Chondrocyte (in vitro differentiated cells): ENCODE measurements at regions not wholly inside any gene's neighbourhood (a gene's known extent, or its start where the extent isn't known, plus 50 kb on each side); places are given as distances from the start of the nearest gene placed in this dataset.
A peak's percentile ranks its signal among the peaks of the same experiment; 100 is the strongest.
"Not testable (repeated sequence)": the region's sequence is repeated elsewhere in the genome, so short reads cannot be mapped to it uniquely, and the experiment has no call there.

Source experiments
- DNase-seq: peaks from one replicate; pipeline ENCODE4 v3.0.0; 2021; ENCODE audit warnings: mixed read lengths, low spot score
- H3K27ac Mint-ChIP-seq: one replicate; pipeline ENCODE4 v1.8.0; 2021; ENCODE audit warnings: mild to moderate bottlenecking, moderate library complexity, mixed read lengths; ENCODE audit not compliant: unreplicated experiment
- H3K27me3 Mint-ChIP-seq: 2 replicates; pipeline ENCODE4 v1.8.0; 2021; ENCODE audit warnings: low read depth, mixed read lengths
- H3K36me3 Mint-ChIP-seq: 2 replicates; pipeline ENCODE4 v1.8.0; 2021; ENCODE audit warnings: low read depth, mixed read lengths
- H3K4me1 Mint-ChIP-seq: 2 replicates; pipeline ENCODE4 v1.8.0; 2021; ENCODE audit warnings: low read depth, mild to moderate bottlenecking, mixed read lengths
- H3K4me3 Mint-ChIP-seq: one replicate; pipeline ENCODE4 v1.8.0; 2021; ENCODE audit warnings: mild to moderate bottlenecking, moderate library complexity, mixed read lengths; ENCODE audit not compliant: unreplicated experiment
- H3K9me3 Mint-ChIP-seq: 2 replicates; pipeline ENCODE4 v1.8.0; 2021; ENCODE audit warnings: low read depth, mixed read lengths
- CTCF ChIP-seq: fragments of 200-600 bp; sonication (generic); IDR thresholded peaks from 2 replicates; pipeline ENCODE4 v1.5.0; 2021; ENCODE audit warnings: antibody characterized with exemption, mild to moderate bottlenecking, moderate library complexity

DNA sequence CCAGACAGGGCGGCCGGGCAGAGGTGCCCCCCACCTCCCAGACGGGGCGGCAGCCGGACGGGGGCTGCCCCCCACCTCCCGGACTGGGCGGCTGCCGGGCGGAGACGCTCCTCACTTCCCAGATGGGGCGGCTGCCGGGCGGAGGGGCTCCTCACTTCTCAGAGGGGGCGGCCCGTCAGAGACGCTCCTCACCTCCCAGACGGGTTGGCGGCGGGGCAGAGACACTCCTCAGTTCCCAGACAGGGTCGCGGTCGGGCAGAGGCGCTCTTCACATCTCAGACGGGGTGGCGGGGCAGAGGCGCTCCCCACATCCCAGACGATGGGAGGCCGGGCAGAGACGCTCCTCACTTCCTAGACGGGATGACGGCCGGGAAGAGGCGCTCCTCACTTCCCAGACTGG lies 68.5 kb upstream of the GPC4 start:
- not testable (repeated sequence) for H3K9me3 Mint-ChIP-seq, H3K4me3 Mint-ChIP-seq, H3K36me3 Mint-ChIP-seq, DNase-seq, H3K27ac Mint-ChIP-seq, H3K27me3 Mint-ChIP-seq
- H3K4me1 Mint-ChIP-seq = peaks cover 15% of the 10 kb centered on the region

DNA sequence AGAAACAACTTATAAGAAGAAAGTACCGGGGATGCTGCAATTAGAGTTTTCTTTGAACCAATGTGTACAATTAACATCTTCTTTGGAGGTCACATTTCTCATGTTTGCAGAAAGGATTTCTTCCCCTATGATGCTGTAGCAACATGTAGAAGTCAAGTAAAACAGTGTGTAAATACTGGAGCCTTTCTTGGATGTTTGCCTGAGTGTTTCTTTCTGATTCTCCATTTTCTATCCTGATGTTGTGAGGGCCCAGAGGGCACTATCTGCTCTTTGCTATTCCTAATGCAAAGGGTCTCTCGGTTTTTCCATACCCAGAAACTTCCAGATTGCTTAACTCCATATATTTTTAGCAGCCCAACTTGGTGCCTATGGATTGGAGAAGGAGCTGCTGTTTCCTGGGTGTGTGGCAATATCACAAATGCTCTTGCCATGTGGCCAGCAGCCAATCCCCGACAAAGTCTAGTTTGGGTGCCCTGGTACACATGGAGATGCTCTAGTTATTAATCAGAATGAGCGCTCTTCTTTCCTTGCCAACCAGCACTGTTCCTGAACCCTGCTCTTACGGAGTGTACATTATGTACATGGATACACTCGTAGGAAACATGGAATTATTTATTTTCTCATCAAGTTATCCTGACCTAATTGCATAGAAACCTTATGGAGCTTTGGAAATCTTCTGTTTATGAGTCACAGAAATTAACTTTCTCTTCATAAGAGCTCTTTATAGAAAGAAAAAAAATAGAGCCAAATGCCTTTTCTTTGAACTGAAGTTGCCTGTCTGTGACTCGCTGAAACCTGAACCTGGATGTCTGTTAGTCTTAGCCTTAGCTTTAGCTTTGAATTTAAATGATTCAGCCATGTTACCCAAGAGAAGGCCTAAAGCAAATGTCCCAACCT lies 67.0 kb upstream of the GPC4 start:
- Mint-ChIP-seq H3K27me3 (no peaks in the 10 kb centered on the region), H3K4me1 (peaks cover 30% of the 10 kb centered on the region), H3K36me3 (no peaks in the 10 kb centered on the region), H3K4me3 (no peak overlapping the region), H3K9me3 (no peaks in the 10 kb centered on the region), H3K27ac (peak overlapping the region; percentile 64)
- TF ChIP-seq CTCF = no peak
- no peak for DNase-seq

GRCh38 chrX:133477986-133478385 lies 62.7 kb upstream of the GPC4 start:
- Mint-ChIP-seq H3K4me3 (no peak overlapping the region), H3K36me3 (no peaks in the 10 kb centered on the region), H3K27ac (peak overlapping the region; percentile 78), H3K9me3 (no peaks in the 10 kb centered on the region), H3K27me3 (no peaks in the 10 kb centered on the region), H3K4me1 (peaks cover 55% of the 10 kb centered on the region)
- no peak for DNase-seq
- TF ChIP-seq CTCF = no peak

GRCh38 chrX:133475953-133476352 lies 60.7 kb upstream of the GPC4 start:
- Mint-ChIP-seq H3K9me3 (no peaks in the 10 kb centered on the region), H3K4me3 (no peak overlapping the region), H3K27me3 (no peaks in the 10 kb centered on the region), H3K27ac (peak overlapping the region; percentile 86), H3K36me3 (no peaks in the 10 kb centered on the region), H3K4me1 (peaks cover 44% of the 10 kb centered on the region)
- TF ChIP-seq CTCF = no peak
- DNase-seq = no peak

DNA sequence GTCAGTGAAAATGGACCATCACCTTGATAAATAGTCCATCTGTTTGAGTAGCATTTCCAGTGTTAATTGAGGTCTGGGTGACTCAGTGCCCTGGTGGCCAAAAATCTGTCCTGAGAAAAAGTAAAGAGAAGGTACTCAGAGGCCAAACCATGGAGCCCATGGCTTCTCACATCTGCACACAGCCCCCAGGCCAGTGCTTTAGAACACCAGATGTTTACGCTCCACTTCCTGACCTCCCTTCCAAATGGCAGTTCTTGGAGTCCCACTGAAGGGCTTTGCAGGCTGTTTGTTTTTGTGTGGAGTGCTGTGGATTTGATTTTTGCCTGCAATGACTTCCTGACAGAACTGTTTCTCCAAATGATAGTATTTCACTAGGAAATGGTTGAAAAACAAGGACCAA lies 60.2 kb upstream of the GPC4 start:
- Mint-ChIP-seq H3K27me3 (no peaks in the 10 kb centered on the region), H3K9me3 (no peaks in the 10 kb centered on the region), H3K27ac (peak overlapping the region; percentile 86), H3K36me3 (no peaks in the 10 kb centered on the region), H3K4me3 (no peak overlapping the region), H3K4me1 (peaks cover 44% of the 10 kb centered on the region)
- DNase-seq = no peak
- TF ChIP-seq CTCF = peak; percentile 21

DNA sequence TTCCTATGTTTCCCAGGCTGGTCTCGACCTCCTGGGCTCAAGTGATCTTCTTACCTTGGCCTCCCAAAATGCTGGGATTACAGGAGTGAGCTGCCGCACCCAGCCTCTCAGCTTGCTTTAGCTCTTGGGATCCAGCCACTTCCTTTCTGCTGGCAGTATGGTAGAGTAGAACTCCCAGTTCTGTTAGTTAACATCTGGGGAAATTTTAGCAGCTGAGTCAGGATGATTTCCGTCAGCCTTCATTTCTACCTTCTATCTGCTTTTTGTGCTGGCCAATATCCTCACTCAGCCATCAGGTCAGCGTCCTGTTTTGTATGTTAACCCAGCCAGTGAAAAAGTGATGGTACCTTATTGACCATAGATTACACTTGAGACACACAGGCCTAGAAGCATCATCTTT lies 59.3 kb upstream of the GPC4 start:
- no peak for DNase-seq
- Mint-ChIP-seq H3K27ac (no peak overlapping the region), H3K9me3 (no peaks in the 10 kb centered on the region), H3K4me3 (no peak overlapping the region), H3K4me1 (peaks cover 44% of the 10 kb centered on the region), H3K27me3 (no peaks in the 10 kb centered on the region), H3K36me3 (no peaks in the 10 kb centered on the region)
- no peak for TF ChIP-seq CTCF
